B cell (primary cell): ENCODE measurements at regions not wholly inside any gene's neighbourhood (a gene's known extent, or its start where the extent isn't known, plus 50 kb on each side); places are given as distances from the start of the nearest gene placed in this dataset.

ENCODE experiments used
- ATAC-seq: fragments of 200-7000 bp; cut with Tn5 transposase; one replicate; pipeline ENCODE4 v1.10.0; 2021; ENCODE audit warnings: low read depth, mild to moderate bottlenecking, moderate number of reproducible peaks, moderate library complexity
- CTCF ChIA-PET: fragments of 350-600 bp; sonication (Branson Sonifier 250); formaldehyde crosslinking; loops from one replicate; lab custom pipeline; 2021; ENCODE audit warnings: antibody characterized with exemption, inconsistent platforms; lab: Charles Lee
- POLR2A ChIA-PET: fragments of 350-600 bp; sonication (Branson Sonifier 250); formaldehyde crosslinking; loops from one replicate; lab custom pipeline; 2021; ENCODE audit warnings: antibody characterized with exemption; lab: Charles Lee
- DNase-seq: peaks from one replicate; pipeline ENCODE4 v3.0.0; 2013
- H2AFZ ChIP-seq: 2 replicates; pipeline ENCODE4 v1.6.1; 2012; ENCODE audit warnings: mild to moderate bottlenecking, low read depth, low read length; ENCODE audit not compliant: insufficient read depth, poor library complexity, severe bottlenecking
- H3K27ac ChIP-seq, 2 donors: 1 replicate in 1 of 2; 2 replicates in 1 of 2; pipeline ENCODE4 v1.5.1; 2012 to 2013; ENCODE audit warnings: low read length in 2 of 2, mild to moderate bottlenecking in 2 of 2, moderate library complexity in 1 of 2
- H3K27me3 ChIP-seq, 4 experiments: fragments of 200-600 bp in 1 of 4; sonication (generic) in 1 of 4; replicated peaks in 1 of 4; 1 replicate in 2 of 4; 2 replicates in 2 of 4; pipeline versions ENCODE4 v1.6.1 to v1.7.0; 2013 to 2016; ENCODE audit warnings: low read length in 3 of 4, mild to moderate bottlenecking in 2 of 4, mixed read lengths in 1 of 4, moderate library complexity in 1 of 4; ENCODE audit not compliant: insufficient read depth in 4 of 4, control insufficient read depth in 3 of 4; ENCODE audit errors: control extremely low read depth in 1 of 4
- H3K36me3 ChIP-seq, 2 experiments: replicated peaks in 1 of 2; 1 replicate in 1 of 2; 2 replicates in 1 of 2; pipeline versions ENCODE4 v1.6.1 to v1.7.1; 2013; ENCODE audit warnings: low read length in 1 of 2; ENCODE audit not compliant: insufficient read depth in 2 of 2, control insufficient read depth in 1 of 2; ENCODE audit errors: control extremely low read depth in 1 of 2, extremely low read depth in 1 of 2
- H3K4me1 ChIP-seq, 2 donors: fragments of 200-600 bp in 1 of 2; sonication (generic) in 1 of 2; 1 replicate in 1 of 2; 2 replicates in 1 of 2; pipeline versions ENCODE4 v1.5.1 to v1.6.1; 2013 to 2017; ENCODE audit warnings: low read length in 2 of 2; ENCODE audit not compliant: control insufficient read depth in 2 of 2, insufficient read depth in 2 of 2
- H3K4me2 ChIP-seq: replicated peaks from 2 replicates; pipeline ENCODE3; 2012; ENCODE audit warnings: mild to moderate bottlenecking, low read depth, low read length; ENCODE audit not compliant: poor library complexity, severe bottlenecking
- H3K4me3 ChIP-seq, 5 experiments: fragments of 200-600 bp in 1 of 5; sonication (generic) in 1 of 5; 1 replicate in 3 of 5; 2 replicates in 2 of 5; pipeline versions ENCODE4 v1.5.1 to v1.7.0; 2011 to 2016; ENCODE audit warnings: low read length in 4 of 5, mild to moderate bottlenecking in 4 of 5, low read depth in 2 of 5, control low read depth in 1 of 5, moderate library complexity in 1 of 5; ENCODE audit not compliant: insufficient read depth in 1 of 5; ENCODE audit errors: control extremely low read depth in 1 of 5, extremely low read depth in 1 of 5
- H3K79me2 ChIP-seq: fragments of 200-600 bp; sonication (generic); one replicate; pipeline ENCODE4 v1.6.0; 2016; ENCODE audit warnings: low read length; ENCODE audit not compliant: control insufficient read depth, insufficient read depth
- H3K9ac ChIP-seq: fragments of 200-600 bp; sonication (generic); 2 replicates; pipeline ENCODE4 v1.6.1; 2017; ENCODE audit warnings: mild to moderate bottlenecking, low read length, moderate library complexity
- H3K9me3 ChIP-seq, 3 donors: one replicate each; pipeline versions ENCODE4 v1.6.1 to v1.7.1; 2013; ENCODE audit warnings: low read length in 2 of 3; ENCODE audit not compliant: control insufficient read depth in 2 of 3, insufficient read depth in 1 of 3; ENCODE audit errors: control extremely low read depth in 1 of 3
- H4K20me1 ChIP-seq: 2 replicates; pipeline ENCODE4 v1.6.0; 2012; ENCODE audit warnings: mild to moderate bottlenecking, low read length; ENCODE audit not compliant: insufficient read depth, control insufficient read depth, poor library complexity, severe bottlenecking
- H3K27ac Mint-ChIP-seq: one replicate; pipeline ENCODE4 v1.8.0; 2021; ENCODE audit warnings: mixed read lengths
- H3K27me3 Mint-ChIP-seq: one replicate; pipeline ENCODE4 v1.8.0; 2021; ENCODE audit warnings: mixed read lengths
- H3K4me1 Mint-ChIP-seq: one replicate; pipeline ENCODE4 v1.8.0; 2021; ENCODE audit warnings: mixed read lengths
- H3K4me3 Mint-ChIP-seq: one replicate; pipeline ENCODE4 v1.8.0; 2021; ENCODE audit warnings: mixed read lengths
- H3K9me3 Mint-ChIP-seq: one replicate; pipeline ENCODE4 v1.8.0; 2022; ENCODE audit warnings: mixed read lengths; ENCODE audit not compliant: insufficient read depth
- CTCF ChIP-seq: fragments of 200-600 bp; IDR thresholded peaks from one replicate; pipeline ENCODE4 v1.8.0; 2022; ENCODE audit warnings: antibody characterized with exemption, mild to moderate bottlenecking
- EZH2 ChIP-seq: IDR thresholded peaks from 2 replicates; pipeline ENCODE4 v1.6.1; 2012; ENCODE audit warnings: borderline replicate concordance, low read depth, mild to moderate bottlenecking, moderate library complexity, low read length; ENCODE audit not compliant: insufficient read depth, poor library complexity, severe bottlenecking
- WGBS: methylation state at CpG from one replicate; pipeline ENCODE4 v1.1.5; 2013; ENCODE audit warnings: missing lambda C conversion rate; ENCODE audit not compliant: insufficient coverage; 5-methylcytosine and 5-hydroxymethylcytosine counted together
- intact Hi-C: fragments of 100-400 bp; cut with micrococcal nuclease; formaldehyde crosslinking; loops from one replicate; pipeline ENCODE4 v1.10.0; 2022

DNA sequence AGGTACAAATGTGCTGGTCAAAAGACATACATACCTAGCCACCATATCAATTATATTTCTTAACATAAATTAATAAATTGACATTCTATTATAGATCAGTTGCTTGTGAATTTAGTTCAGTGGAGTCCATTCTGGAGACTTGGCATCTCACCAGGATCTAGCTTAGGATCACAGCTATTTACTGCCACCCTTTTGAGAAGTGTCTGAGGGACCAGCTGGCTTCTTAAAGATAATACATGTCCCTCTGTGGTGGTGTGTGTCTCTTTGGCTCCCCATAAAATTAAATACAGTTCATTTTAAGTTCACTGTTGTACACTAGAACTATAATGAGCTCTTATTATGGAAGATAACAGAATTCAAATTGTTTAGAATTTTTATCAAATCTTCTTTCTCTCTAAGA is 290.7 kb downstream of the PRELID2 start:
- H3K79me2 ChIP-seq: no peaks in the 10 kb centered on the region
- DNase-seq (no peak), ATAC-seq (no peak)
- no peak overlapping the region for H3K9ac ChIP-seq
- no peaks in the 10 kb centered on the region for H3K36me3 ChIP-seq
- no peaks in the 10 kb centered on the region for H3K9me3 ChIP-seq
- Mint-ChIP-seq H3K4me1 (no peaks in the 10 kb centered on the region), H3K9me3 (peaks cover 4% of the 10 kb centered on the region), H3K4me3 (no peak overlapping the region), H3K27me3 (no peaks in the 10 kb centered on the region), H3K27ac (no peak overlapping the region)
- H4K20me1 ChIP-seq: no peaks in the 10 kb centered on the region
- H3K4me2 ChIP-seq: no peak overlapping the region
- H3K4me3 ChIP-seq: no peak overlapping the region
- intact Hi-C loops: no loop called here
- no peaks in the 10 kb centered on the region for H3K4me1 ChIP-seq
- H2AFZ ChIP-seq: no peak overlapping the region
- CTCF ChIA-PET: no interaction called here
- TF ChIP-seq EZH2: no peak
- TF ChIP-seq CTCF: no peak
- POLR2A ChIA-PET: no interaction called here
- no peak overlapping the region for H3K27ac ChIP-seq
- H3K27me3 ChIP-seq: no peaks in the 10 kb centered on the region

DNA sequence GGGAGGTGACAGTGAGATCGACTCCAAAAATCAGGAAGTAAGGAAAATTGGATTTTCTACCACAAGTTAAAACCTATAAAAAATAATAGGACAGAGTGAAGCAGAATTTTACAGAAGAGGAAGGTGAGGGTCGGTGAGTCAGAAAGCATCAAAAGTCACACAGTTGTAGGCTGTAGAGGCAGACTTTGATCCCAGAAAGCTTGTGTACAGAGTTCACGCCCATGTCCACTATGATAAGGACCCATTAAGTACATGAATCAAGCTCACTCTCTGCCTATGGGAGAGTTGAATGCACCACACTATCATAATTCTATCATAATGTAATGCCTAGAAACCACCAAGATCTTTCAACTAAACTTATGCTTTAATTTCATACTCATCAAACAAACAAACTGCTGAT is 291.2 kb downstream of the PRELID2 start:
- Mint-ChIP-seq H3K4me1 (no peaks in the 10 kb centered on the region), H3K27ac (no peak overlapping the region), H3K4me3 (no peak overlapping the region), H3K27me3 (no peaks in the 10 kb centered on the region), H3K9me3 (peaks cover 3% of the 10 kb centered on the region)
- H3K4me1 ChIP-seq: no peaks in the 10 kb centered on the region
- intact Hi-C loops: no loop called here
- no peak for ATAC-seq
- no peak overlapping the region for H3K4me2 ChIP-seq
- no peaks in the 10 kb centered on the region for H3K79me2 ChIP-seq
- H3K36me3 ChIP-seq: no peaks in the 10 kb centered on the region
- H3K27me3 ChIP-seq: no peaks in the 10 kb centered on the region
- no peak overlapping the region for H2AFZ ChIP-seq
- H3K9me3 ChIP-seq: no peaks in the 10 kb centered on the region
- no peaks in the 10 kb centered on the region for H4K20me1 ChIP-seq
- ChIA-PET CTCF (no interaction called here), POLR2A (no interaction called here)
- H3K9ac ChIP-seq: no peak overlapping the region
- no peak for TF ChIP-seq CTCF
- no peak for TF ChIP-seq EZH2
- WGBS: 95% methylated on average over 2 of the region's 3 CpGs
- no peak for DNase-seq
- H3K4me3 ChIP-seq: no peak overlapping the region
- H3K27ac ChIP-seq: no peak overlapping the region
